ENCODE measurements at regions not wholly inside any gene's neighbourhood (a gene's known extent, or its start where the extent isn't known, plus 50 kb on each side); places are given as distances from the start of the nearest gene placed in this dataset.

DNA sequence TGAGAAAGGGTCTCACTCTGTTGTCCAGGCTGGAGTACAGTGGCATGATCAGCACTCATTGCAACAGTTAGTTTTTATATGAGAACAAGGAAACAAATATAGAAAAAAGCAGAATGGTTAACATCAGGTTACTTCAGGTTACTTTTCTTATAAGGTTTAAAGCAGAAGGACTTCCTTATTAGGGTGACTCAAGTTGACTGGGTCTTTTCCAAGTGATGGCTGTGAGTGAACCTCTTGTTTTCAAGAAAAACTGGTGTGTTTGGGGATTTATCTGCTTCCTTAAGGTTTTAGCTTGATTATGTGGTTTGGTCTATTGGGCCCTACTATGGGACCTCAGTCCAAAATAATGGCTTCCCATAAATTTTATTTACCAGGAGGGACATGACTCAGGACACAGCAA is 99.2 kb downstream of the ARRDC3 start:
- no peak for DNase-seq (ENCODE audit: low spot score)

DNA sequence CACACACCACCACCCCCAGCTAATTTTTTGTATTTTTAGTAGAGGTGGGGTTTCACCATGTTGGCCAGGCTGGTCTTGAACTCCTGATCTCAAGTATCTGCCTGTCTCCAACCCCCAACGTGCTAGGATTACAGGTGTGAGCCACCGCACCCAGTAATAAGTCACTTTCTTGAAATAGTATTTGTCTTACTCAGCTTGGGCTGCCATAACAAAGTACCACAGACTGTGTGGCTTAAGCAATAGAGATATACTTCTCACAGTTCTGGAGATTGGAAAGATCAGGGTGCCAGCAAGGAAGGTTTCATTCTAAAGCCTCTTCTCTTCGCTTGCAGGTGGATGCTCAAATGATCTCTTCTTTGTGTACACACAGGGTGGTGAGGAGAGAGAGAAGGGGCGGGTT is 99.8 kb downstream of the ARRDC3 start:
- DNase-seq (ENCODE audit: low spot score): no peak

DNA sequence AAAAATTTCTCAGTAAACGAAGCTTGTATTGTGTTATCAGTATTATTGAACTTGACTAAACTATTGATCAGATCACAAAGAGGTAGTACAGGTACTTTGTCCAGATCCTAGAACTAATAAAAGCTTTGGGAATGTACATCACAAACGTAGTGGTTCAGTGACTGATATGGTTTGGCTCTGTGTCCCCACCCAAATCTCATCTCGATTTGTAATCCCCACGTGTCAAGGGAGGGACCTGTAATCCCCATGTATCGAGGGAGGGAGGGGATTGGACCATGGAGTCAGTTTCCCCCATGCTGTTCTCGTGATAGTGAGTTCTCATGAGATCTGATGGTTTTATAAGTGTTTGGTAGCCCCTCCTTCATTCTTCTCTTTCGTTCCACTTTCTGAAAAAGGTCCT is 100.9 kb downstream of the ARRDC3 start:
- no peak for DNase-seq (ENCODE audit: low spot score)

DNA sequence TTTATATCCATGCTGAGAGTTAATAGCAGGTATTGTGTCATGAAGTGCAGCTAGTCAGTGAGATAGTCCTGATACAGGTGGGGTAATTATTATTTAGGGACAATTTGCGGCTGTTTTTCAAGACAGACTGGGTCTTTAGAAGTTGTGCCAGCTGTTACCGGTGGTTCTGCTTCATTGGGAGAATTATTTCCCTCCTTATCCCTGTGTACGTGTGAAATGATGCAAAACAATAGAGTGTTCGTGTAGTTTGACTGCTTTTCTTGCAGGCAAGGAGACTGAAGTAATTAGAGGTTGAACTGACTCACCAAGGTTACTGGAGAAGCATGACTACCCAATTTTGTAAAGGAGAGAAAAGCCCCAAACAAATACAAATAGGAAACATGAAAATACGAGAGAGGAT is 101.7 kb downstream of the ARRDC3 start:
- peak; percentile 28 for DNase-seq (ENCODE audit: low spot score)

DNA sequence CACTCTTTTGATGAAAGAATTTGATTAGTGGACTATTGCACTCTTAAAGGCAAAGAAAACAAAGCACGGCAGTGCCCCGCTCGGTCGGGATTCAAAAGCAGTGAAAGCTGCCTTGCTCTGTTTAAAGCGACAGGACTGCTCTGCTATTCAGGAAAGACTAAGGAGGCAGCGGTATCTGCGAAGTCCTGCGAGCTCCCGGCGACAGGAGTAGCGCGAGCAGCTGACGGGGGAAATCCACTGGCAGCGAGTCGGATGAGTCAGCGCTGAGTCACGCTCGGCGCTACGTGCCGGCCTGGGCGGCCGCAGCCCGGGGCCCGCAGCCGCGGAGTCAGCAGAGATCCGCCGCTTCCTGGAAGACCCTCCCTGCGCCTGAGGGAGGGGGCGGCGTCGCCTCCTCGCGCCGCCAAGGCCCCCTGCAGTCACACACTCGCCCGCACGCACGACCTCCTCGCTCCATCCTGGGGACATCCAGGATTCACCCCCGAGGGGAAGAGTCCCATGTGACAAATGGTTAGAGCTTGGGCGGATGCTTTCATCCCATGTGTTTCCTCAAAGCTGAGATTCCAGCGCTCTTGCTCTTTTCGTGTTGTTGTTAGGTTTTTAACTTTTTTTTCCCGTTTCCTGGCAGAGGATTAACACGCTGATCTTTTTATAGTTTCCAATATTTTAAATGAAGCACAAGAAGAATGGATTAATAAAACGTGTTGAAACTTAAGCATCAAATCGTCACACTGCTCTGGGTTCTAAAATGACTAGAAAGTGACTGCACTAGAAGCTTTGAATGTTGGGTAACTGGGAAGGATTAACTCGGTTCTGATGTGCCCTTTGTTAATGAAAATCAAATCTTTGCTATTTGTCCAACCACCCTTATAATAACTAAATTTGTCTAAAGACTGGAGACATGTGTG is 102.5 kb downstream of the ARRDC3 start:
- DNase-seq (ENCODE audit: low spot score): peak; percentile 92

DNA sequence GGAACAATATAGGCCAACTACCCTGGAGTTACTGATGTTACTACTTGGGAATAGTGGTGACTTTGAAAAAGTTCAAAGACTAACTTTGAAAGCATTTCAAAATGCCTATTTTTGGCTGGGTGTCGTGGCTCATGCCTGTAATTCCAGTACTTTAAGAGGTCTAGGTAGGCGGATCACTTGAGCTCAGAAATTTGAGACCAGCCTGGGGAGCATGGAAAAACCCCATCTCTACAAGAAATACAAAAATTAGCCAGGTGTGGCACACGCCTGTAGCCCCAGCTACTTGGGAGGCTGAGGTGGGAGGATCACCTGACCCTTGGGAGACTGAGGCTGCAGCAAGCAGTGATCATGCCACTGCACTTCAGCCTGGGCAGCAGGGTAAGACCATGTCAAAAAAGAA is 105.3 kb downstream of the ARRDC3 start:
- no peak for DNase-seq (ENCODE audit: low spot score)

DNA sequence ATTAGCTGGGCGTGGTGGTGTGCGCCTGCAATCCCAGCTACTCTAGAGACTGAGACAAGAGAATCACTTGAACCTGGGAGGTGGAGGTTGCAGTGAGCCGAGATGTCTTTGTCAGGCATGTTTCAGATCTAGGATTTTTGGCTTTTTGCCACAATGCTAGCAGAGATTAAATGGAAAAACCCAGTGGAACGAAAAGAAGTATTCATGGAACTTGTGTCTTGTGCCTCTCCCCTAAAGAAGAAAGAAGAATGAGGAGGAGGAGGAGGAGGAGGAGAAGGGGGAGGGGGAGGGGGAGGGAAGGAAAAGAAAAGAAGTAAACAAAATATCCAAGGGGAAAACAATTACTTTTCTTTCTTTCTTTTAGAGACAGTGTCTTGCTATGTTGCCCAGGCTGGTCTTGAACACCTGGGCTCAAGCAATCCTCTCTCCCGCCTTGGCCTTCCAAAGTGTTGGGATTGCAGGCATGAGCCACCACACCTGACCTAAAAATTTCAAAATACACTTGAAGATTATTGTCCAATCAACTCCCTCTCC is 106.0 kb downstream of the ARRDC3 start:
- no peak for DNase-seq (ENCODE audit: low spot score)

DNA sequence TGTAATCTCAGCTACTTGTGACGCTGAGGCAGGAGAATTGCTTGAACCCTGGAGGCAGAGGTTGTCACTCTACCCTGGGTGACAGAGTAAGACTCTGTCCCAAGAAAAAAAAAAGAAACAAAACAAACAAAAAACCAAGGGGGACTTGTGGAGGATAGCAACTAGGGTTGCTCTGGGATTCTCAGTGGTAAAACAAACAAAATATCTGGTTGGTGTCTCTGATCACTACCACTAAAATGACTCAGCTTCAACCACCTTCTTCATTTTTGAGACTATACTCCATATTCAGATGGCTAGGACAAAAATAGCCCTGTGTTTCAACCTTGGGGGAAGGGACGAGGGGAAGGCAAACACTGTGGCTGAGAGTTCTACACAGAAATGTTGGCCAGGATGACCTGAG is 110.3 kb downstream of the ARRDC3 start:
- no peak for DNase-seq (ENCODE audit: low spot score)

DNA sequence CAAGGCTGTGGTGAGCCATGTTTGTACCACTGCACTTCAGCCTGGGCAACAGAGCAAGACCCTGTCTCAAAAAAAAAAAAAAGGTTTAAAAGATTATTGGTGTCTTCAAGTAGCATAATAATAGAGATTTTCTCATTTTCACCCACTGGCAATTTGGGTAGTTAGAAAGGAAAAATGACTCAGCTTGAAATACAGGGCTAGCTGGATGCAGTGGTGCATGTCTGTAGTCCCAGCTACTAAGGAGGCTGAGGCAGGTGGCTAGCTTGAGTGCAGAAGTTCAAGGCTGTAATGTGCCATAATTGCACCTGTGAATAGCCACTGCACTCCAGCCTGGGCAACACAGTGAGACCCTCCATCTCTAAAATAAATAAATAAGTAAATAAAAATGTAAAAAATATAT is 111.1 kb downstream of the ARRDC3 start:
- no peak for DNase-seq (ENCODE audit: low spot score)

DNA sequence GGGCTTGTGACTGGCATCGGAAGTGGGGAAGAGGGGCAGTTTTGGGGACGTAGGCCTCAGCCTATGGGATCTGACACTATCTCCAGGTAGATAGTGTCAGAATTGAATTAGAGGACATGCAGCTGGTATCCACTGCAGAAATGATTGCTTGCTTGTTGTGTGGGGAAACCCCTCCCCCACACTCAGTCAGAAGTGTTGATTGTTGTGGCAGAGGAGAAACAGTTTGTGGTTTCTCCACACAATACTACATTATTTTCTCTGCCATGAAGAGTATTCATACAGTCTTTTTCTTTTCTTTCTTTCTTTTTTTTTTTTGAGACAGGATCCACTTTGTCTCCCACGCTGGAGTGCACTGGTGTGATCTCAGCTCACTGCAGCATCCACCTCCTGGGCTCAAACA is 113.9 kb downstream of the ARRDC3 start:
- DNase-seq (ENCODE audit: low spot score): peak; percentile 84

DNA sequence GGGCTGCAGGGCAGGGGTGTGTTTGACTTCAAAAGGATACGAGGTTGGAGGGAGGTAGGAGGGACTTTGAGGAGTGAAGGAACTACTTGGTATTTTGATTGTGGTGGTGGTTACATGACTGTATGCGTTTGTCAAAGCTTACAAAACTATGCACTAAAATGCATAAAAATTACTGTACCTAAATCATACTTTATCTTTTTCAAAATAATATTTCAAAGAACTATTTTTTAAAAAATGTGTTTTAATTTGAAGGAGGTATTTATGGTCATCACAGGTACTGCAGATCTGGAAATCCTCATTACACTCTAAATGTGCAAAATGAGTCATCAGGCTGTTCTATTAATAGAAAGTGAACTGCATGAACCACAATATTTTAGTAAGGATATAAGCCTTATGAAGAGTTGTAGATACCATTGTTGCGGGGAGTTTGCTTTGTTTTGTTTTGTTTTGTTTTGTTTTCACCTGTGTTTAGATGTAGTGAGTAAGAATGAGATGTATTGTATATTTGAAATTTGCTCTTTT is 116.9 kb downstream of the ARRDC3 start:
- DNase-seq (ENCODE audit: low spot score): no peak

DNA sequence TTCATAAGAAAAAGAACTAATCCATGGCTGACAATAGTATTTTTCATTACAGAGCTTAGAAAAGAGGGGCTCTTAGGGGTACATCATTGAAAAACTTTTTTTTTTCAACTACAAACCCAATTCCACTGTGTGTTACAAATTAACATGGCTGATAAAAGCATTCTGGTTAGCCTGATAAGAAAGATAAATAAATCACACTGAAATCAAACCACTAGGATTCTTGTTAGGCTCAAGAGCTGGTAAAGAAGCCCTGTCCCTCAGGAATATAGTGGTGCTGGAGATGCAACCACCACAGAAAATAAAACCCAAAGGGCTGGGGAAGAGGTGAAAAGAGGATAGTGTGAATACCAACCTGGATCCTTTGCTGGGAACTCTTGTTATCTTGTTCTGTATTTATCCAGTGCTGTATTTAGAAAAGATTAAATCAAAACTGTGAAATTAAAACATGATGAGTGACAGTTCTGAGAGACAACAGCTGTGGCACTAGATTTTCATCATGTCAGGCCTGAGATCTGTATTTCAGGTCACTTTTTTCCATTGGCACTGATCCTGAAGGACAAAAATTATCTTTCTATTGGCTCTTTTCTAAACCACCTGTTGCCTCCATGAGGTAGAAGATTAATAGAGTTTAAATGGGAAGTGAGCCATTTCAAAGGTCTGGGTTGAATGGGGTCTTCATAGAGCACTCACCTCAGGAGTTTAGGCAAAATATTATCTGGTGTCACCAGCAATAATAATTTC is 118.6 kb downstream of the ARRDC3 start:
- DNase-seq (ENCODE audit: low spot score): no peak

DNA sequence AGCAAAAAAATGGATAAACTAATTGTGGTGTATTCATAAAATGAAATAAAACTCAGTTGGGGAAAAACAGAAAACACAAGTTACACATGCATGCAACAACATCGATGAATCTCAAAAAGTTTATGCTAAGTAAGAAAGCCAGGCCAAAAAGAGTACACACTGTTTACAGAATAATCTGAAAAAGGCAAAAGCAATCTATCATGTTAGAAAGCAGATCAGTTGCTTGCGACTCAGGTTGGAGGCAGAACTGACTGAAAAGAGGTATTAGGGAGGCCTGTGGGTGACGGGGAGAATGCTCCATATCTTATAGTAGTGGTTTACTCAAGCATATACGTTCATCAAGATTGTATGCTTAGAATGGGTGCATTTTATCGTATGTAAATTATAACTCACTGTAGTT is 119.2 kb downstream of the ARRDC3 start:
- DNase-seq (ENCODE audit: low spot score): no peak

DNA sequence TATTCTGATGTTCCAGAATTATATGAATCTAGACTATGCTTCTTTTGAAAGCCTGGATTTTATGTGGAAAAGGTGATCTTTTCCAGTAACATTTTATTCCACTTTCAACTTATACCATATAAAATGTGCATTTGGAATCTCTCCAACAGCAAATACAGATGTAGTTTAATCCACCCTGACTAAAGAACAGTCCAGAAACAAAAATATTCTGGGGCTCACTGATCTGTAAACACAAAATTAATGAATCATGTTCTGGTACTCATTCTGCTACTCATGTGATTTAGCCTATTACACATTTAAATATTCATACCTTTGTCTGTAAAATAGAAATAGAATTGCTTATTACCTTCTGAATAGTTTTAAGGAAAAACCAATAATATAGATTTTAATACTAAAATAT is 125.8 kb downstream of the ARRDC3 start:
- no peak for DNase-seq (ENCODE audit: low spot score)

DNA sequence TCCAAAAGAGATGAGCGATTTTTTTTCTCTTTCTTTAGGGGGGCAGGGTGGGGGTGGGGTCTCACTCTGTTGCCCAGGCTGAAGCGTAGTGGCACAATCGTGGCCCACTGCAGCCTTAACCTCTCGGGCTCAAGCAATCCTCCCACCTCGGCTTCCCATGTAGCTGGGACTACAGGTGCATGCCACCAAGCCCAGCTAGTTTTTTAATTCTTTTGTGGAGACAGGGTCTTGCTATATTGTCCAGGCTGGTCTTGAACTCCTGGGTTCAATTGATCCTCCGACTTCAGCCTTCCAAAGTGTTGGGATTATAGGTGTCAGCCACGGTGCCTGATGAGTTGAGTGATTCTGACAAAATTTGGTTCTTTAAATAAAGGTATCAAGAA is 127.0 kb downstream of the ARRDC3 start:
- no peak for DNase-seq (ENCODE audit: low spot score)

DNA sequence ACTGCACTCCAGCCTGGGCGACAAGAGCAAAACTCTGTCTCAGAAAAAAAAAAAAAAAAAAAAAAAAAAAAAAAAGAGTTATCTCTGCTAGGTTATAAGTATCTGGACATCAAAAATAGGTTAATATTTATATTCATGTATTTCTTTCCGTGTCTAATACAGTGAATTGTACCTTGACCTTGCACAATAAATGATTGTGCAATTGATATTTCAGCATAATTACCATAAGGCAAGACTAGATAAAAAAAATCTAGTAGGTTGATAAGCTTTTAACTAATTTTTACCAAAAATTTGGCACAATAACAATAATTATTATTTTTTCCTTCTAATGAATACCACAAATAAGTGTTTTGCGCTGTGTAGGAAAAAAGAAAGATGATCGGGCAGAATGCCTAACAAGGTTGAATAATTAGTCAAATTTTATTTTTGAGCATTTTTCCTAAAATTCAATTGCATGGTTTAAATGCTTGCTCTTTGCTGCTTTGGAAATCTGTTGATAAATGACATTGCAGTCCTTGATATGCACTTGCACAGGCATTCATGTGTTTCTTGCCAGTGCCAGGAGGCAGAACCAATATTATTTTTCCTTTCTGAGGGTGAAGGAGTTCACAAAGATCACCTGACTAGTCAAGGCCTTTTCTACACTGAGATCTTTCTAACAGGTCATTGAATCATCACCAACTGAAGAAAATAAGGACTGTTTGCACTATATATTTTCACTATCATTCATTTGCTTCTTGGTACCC is 127.5 kb downstream of the ARRDC3 start:
- no peak for DNase-seq (ENCODE audit: low spot score)

DNA sequence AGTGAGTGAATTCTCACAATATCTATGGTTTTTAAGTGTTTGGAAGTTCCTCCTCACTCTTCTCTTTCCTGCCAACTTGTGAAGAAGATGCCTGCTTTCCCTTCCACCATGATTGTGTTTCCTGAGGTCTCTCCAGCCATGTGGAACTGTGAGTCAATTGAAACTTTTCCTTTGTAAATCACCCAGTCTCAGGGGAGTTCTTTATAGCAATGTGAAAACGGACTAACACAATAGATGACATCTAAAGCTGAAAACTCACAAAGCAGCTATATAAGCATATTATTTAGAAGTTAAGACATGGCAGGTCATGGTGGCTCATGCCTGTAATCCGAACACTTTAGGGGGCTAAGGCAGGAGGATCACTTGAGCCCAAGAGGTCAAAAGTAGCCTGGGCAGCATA is 130.2 kb downstream of the ARRDC3 start:
- no peak for DNase-seq (ENCODE audit: low spot score)

DNA sequence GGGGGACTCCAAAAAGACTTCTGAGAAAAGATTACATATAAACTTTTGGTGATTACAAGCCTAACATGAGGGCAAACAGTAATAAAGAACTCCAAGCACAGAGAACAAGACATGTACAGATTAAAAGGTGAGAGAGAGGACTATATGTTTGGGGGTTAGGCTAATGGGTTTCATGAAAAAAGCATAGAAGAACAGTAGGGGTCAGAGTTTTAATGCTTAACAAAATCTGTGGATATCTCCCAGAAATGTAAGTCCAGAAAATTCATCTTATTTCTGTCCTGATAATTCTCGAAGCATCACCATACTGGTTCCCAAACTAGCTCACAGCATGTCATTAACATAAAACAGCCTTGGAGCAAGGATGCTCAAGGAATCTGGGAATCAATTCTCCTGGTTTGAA is 137.2 kb downstream of the ARRDC3 start:
- peak; percentile 53 for DNase-seq (ENCODE audit: low spot score)

DNA sequence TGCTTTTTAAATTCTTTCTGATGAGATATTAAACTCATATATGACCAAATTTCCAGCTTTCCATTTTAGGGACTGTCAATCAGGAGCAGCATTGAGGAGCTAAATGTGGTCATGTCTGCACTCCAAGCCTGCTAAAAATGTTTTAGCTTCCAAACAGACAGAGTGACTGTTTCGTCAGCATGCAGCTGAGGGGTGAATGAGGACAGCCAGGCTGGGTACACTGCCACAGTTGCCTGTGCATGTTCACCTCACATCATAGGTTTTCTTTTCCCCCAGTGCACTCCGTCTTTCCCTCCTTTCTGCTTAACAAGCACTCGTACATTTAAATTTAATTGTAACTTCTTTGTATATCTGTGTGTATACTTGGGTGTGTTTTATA is 138.1 kb downstream of the ARRDC3 start:
- no peak for DNase-seq (ENCODE audit: low spot score)

DNA sequence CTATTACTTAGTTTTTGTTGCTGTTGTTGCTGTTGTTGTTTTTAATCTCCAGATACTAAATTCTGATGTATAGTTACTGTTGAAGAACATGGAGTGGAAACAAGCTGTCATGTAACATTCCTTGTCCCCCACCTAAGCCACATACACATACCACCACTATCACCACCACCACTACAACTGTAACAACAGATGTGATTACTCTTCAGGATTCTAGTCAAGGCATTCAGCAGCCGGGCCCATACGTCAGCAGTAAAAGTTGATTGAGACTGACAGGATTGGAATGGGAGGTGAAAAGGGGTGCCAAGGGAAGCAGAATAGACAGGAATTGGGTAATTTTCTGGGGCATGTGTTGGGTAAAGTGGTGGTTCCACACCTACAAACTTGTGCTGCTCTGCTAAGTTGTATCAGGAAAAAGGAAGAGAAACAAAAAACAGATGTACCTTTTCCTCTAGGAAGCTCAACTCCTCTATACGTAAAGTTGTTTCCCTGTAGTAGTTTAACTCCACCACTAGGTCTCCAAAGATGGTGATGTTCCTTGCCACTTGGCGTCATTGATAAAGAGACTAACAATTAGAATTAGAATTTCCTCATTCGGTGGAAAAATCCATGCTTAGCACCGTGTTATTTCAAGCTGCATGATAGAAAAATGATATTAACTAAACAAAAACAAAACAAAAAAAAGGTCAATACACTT is 138.6 kb downstream of the ARRDC3 start:
- DNase-seq (ENCODE audit: low spot score): no peak

DNA sequence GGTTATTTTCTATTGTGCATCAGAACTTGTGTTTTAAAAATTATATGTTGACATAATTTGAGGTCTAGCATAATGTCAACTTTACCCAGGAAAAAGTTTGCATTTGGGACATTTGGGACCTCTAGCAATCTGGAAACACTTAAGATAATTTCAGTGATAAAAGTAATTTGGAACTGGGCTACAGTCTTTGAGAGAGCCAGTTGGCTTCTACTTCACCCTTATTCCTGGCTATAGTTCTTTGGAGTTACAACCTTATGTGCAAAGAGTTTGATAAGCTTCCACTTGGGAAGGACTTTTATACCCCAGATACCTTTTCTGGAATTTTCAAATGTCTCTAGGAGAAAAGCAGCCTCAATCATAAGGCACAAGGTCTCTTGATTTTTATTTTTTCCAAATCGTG is 139.3 kb downstream of the ARRDC3 start:
- DNase-seq (ENCODE audit: low spot score): no peak

DNA sequence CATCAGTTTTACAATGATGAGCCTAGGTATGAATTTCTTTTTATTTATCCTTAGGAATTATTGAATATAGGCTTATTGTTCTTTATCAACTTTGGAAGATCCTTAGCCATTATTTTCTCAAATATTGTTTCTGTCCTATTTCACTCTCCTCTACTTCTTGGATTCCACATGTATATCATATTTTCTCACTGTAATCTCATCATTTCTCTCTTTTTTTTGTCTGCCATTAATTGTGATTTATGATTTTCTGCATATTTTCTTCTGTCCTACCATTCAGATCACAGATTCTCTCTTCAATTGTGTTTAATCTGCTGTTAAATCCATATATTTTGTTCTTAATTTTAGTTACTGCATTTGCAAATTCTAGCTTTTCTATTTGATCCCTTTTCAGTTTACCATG is 139.8 kb downstream of the ARRDC3 start:
- DNase-seq (ENCODE audit: low spot score): no peak
